ENCODE measurements at regions not wholly inside any gene's neighbourhood (a gene's known extent, or its start where the extent isn't known, plus 50 kb on each side); places are given as distances from the start of the nearest gene placed in this dataset.
"Not testable (repeated sequence)": the region's sequence is repeated elsewhere in the genome, so short reads cannot be mapped to it uniquely, and the experiment has no call there.

GRCh38 chrX:40926739-40927427 lies 158.4 kb upstream of the USP9X start:
- H3K9me3 Mint-ChIP-seq; ATAC-seq (ENCODE audit: low read depth); H3K27me3 Mint-ChIP-seq; H3K27ac Mint-ChIP-seq; H3K4me3 Mint-ChIP-seq; DNase-seq (ENCODE audit: low spot score in 2 of 2); H3K4me1 Mint-ChIP-seq; H3K36me3 Mint-ChIP-seq: not testable (repeated sequence)

GRCh38 chrX:40928076-40928475 lies 157.2 kb upstream of the USP9X start:
- Mint-ChIP-seq H3K4me3 (no peak overlapping the region), H3K36me3 (peaks cover 6% of the 10 kb centered on the region), H3K27ac (no peak overlapping the region), H3K9me3 (peaks cover 2% of the 10 kb centered on the region), H3K4me1 (peaks cover 2% of the 10 kb centered on the region), H3K27me3 (no peaks in the 10 kb centered on the region)
- DNase-seq (ENCODE audit: low spot score in 2 of 2) (no peak), ATAC-seq (ENCODE audit: low read depth) (no peak)

- Mint-ChIP-seq H3K9me3 (peaks cover 2% of the 10 kb centered on the region), H3K4me3 (no peak overlapping the region), H3K4me1 (peaks cover 10% of the 10 kb centered on the region), H3K27me3 (no peaks in the 10 kb centered on the region), H3K27ac (no peak overlapping the region), H3K36me3 (peaks cover 6% of the 10 kb centered on the region)
- ATAC-seq (ENCODE audit: low read depth) (no peak), DNase-seq (ENCODE audit: low spot score in 2 of 2) (no peak)
Observed at GRCh38 chrX:40931921-40932320, 153.3 kb upstream of the USP9X start.

- Mint-ChIP-seq H3K9me3 (no peaks in the 10 kb centered on the region), H3K4me3 (peak overlapping the region; percentile 73), H3K27me3 (no peaks in the 10 kb centered on the region), H3K36me3 (no peaks in the 10 kb centered on the region), H3K4me1 (peaks cover 10% of the 10 kb centered on the region), H3K27ac (peak overlapping the region; percentile 75)
- peak in 1 of 2 donors; percentile 6 for DNase-seq (ENCODE audit: low spot score in 2 of 2)
- no peak for ATAC-seq (ENCODE audit: low read depth)
Observed at GRCh38 chrX:40933132-40933705, 152.0 kb upstream of the USP9X start.

- peak; percentile 46 for ATAC-seq (ENCODE audit: low read depth)
- Mint-ChIP-seq H3K9me3 (no peaks in the 10 kb centered on the region), H3K4me3 (peak overlapping the region; percentile 73), H3K36me3 (no peaks in the 10 kb centered on the region), H3K27ac (peak overlapping the region; percentile 75), H3K4me1 (peaks cover 10% of the 10 kb centered on the region), H3K27me3 (no peaks in the 10 kb centered on the region)
- DNase-seq (ENCODE audit: low spot score in 2 of 2) = no peak
Observed at GRCh38 chrX:40933706-40934425, 151.4 kb upstream of the USP9X start.

- H3K4me1 Mint-ChIP-seq = peaks cover 12% of the 10 kb centered on the region
- H3K9me3 Mint-ChIP-seq = no peaks in the 10 kb centered on the region
- no peaks in the 10 kb centered on the region for H3K36me3 Mint-ChIP-seq
- no peaks in the 10 kb centered on the region for H3K27me3 Mint-ChIP-seq
- no peak for DNase-seq (ENCODE audit: low spot score in 2 of 2)
- ATAC-seq (ENCODE audit: low read depth) = no peak
- H3K27ac Mint-ChIP-seq = no peak overlapping the region
- H3K4me3 Mint-ChIP-seq = no peak overlapping the region
Observed at GRCh38 chrX:40936827-40937226, 148.4 kb upstream of the USP9X start.

GRCh38 chrX:40938423-40938822 lies 146.8 kb upstream of the USP9X start:
- Mint-ChIP-seq H3K27ac (no peak overlapping the region), H3K9me3 (no peaks in the 10 kb centered on the region), H3K27me3 (no peaks in the 10 kb centered on the region), H3K36me3 (no peaks in the 10 kb centered on the region), H3K4me1 (peaks cover 6% of the 10 kb centered on the region), H3K4me3 (no peak overlapping the region)
- no peak for DNase-seq (ENCODE audit: low spot score in 2 of 2)
- ATAC-seq (ENCODE audit: low read depth) = no peak

- H3K27ac Mint-ChIP-seq = no peak overlapping the region
Observed at GRCh38 chrX:40943093-40943641, 142.1 kb upstream of the USP9X start.

GRCh38 chrX:40945361-40945713 lies 139.9 kb upstream of the USP9X start:
- Mint-ChIP-seq H3K27ac (no peak overlapping the region), H3K4me3 (no peak overlapping the region), H3K36me3 (no peaks in the 10 kb centered on the region), H3K27me3 (no peaks in the 10 kb centered on the region), H3K9me3 (peaks cover 2% of the 10 kb centered on the region), H3K4me1 (peaks cover 4% of the 10 kb centered on the region)
- ATAC-seq (ENCODE audit: low read depth) = peak; percentile 52
- DNase-seq (ENCODE audit: low spot score in 2 of 2) = no peak

More at GRCh38 chrX:40943093-40943641, 142.1 kb upstream of the USP9X start:
- H3K27me3 Mint-ChIP-seq = no peaks in the 10 kb centered on the region
- no peak overlapping the region for H3K4me3 Mint-ChIP-seq
- H3K9me3 Mint-ChIP-seq = no peaks in the 10 kb centered on the region
- no peak for DNase-seq (ENCODE audit: low spot score in 2 of 2)
- no peak for ATAC-seq (ENCODE audit: low read depth)
- H3K4me1 Mint-ChIP-seq = peaks cover 4% of the 10 kb centered on the region
- no peaks in the 10 kb centered on the region for H3K36me3 Mint-ChIP-seq

GRCh38 chrX:40947276-40947675 lies 138.0 kb upstream of the USP9X start:
- Mint-ChIP-seq H3K36me3 (no peaks in the 10 kb centered on the region), H3K27ac (no peak overlapping the region), H3K27me3 (no peaks in the 10 kb centered on the region), H3K4me3 (no peak overlapping the region), H3K4me1 (peaks cover 11% of the 10 kb centered on the region), H3K9me3 (peaks cover 3% of the 10 kb centered on the region)
- no peak for ATAC-seq (ENCODE audit: low read depth)
- no peak for DNase-seq (ENCODE audit: low spot score in 2 of 2)

- DNase-seq (ENCODE audit: low spot score in 2 of 2) (no peak), ATAC-seq (ENCODE audit: low read depth) (no peak)
- Mint-ChIP-seq H3K4me1 (peaks cover 15% of the 10 kb centered on the region), H3K27me3 (no peaks in the 10 kb centered on the region), H3K36me3 (no peaks in the 10 kb centered on the region), H3K27ac (no peak overlapping the region), H3K9me3 (peaks cover 3% of the 10 kb centered on the region), H3K4me3 (no peak overlapping the region)
Observed at GRCh38 chrX:40949071-40949470, 136.2 kb upstream of the USP9X start.

GRCh38 chrX:40950546-40950945 lies 134.7 kb upstream of the USP9X start:
- Mint-ChIP-seq H3K9me3 (peaks cover 3% of the 10 kb centered on the region), H3K4me1 (peaks cover 12% of the 10 kb centered on the region), H3K27me3 (no peaks in the 10 kb centered on the region), H3K36me3 (no peaks in the 10 kb centered on the region), H3K4me3 (no peak overlapping the region), H3K27ac (no peak overlapping the region)
- DNase-seq (ENCODE audit: low spot score in 2 of 2) (no peak), ATAC-seq (ENCODE audit: low read depth) (no peak)

GRCh38 chrX:40951407-40951806 lies 133.8 kb upstream of the USP9X start:
- not testable (repeated sequence) for H3K36me3 Mint-ChIP-seq; H3K9me3 Mint-ChIP-seq; DNase-seq (ENCODE audit: low spot score in 2 of 2); H3K27me3 Mint-ChIP-seq; ATAC-seq (ENCODE audit: low read depth); H3K27ac Mint-ChIP-seq
- peak overlapping the region; percentile 15 for H3K4me3 Mint-ChIP-seq
- peaks cover 12% of the 10 kb centered on the region for H3K4me1 Mint-ChIP-seq

GRCh38 chrX:40952855-40953254 lies 132.4 kb upstream of the USP9X start:
- ATAC-seq (ENCODE audit: low read depth) (peak; percentile 65), DNase-seq (ENCODE audit: low spot score in 2 of 2) (no peak)
- Mint-ChIP-seq H3K36me3 (no peaks in the 10 kb centered on the region), H3K4me1 (peaks cover 12% of the 10 kb centered on the region), H3K4me3 (peak overlapping the region; percentile 81), H3K27me3 (no peaks in the 10 kb centered on the region), H3K27ac (peak overlapping the region; percentile 72), H3K9me3 (peaks cover 3% of the 10 kb centered on the region)
